Keratinocyte (primary cell): ENCODE measurements at regions not wholly inside any gene's neighbourhood (a gene's known extent, or its start where the extent isn't known, plus 50 kb on each side); places are given as distances from the start of the nearest gene placed in this dataset.

Source experiments
- DNase-seq: peaks from one replicate; pipeline ENCODE4 v3.0.0-alpha.2; 2011; ENCODE audit warnings: low read depth, missing footprints, low spot score
- FAIRE-seq: peaks from 2 replicates; lab custom pipeline; 2011; peaks lifted over from hg19 to GRCh38; lab: Jason Lieb, UNC
- H2AFZ ChIP-seq: 2 replicates; pipeline ENCODE4 v1.6.0; 2012; ENCODE audit warnings: low read length, control low read depth, inconsistent platforms; ENCODE audit not compliant: control insufficient read depth
- H3K27ac ChIP-seq: 2 replicates; pipeline ENCODE4 v1.5.1; 2011; ENCODE audit warnings: low read length; ENCODE audit not compliant: control insufficient read depth, insufficient read depth
- H3K27me3 ChIP-seq: 3 replicates; pipeline ENCODE4 v1.6.0; 2011; ENCODE audit warnings: low read length; ENCODE audit not compliant: control insufficient read depth, insufficient read depth; ENCODE audit errors: extremely low read depth
- H3K36me3 ChIP-seq, 2 experiments: 2 replicates in 1 of 2; 3 replicates in 1 of 2; pipeline ENCODE4 v1.5.1; 2011; ENCODE audit warnings: low read length in 2 of 2, mild to moderate bottlenecking in 1 of 2; ENCODE audit not compliant: control insufficient read depth in 2 of 2, insufficient read depth in 2 of 2; ENCODE audit errors: extremely low read depth in 1 of 2
- H3K4me1 ChIP-seq: 3 replicates; pipeline ENCODE4 v1.5.1; 2011; ENCODE audit warnings: low read length; ENCODE audit not compliant: control insufficient read depth, insufficient read depth; ENCODE audit errors: extremely low read depth
- H3K4me2 ChIP-seq: 3 replicates; pipeline ENCODE4 v1.6.0; 2011; ENCODE audit warnings: low read depth, low read length; ENCODE audit not compliant: control insufficient read depth, insufficient read depth; ENCODE audit errors: extremely low read depth
- H3K4me3 ChIP-seq, 3 experiments: fragments of 200-600 bp in 1 of 3; sonication (generic) in 1 of 3; 2 replicates in 2 of 3; 3 replicates in 1 of 3; pipeline ENCODE4 v1.5.1; 2011 to 2016; ENCODE audit warnings: low read length in 3 of 3, mild to moderate bottlenecking in 3 of 3, control low read depth in 2 of 3, inconsistent platforms in 1 of 3, low read depth in 1 of 3, mixed read lengths in 1 of 3, mixed run types in 1 of 3, moderate library complexity in 1 of 3; ENCODE audit not compliant: control insufficient read depth in 2 of 3, insufficient read depth in 2 of 3; ENCODE audit errors: extremely low read depth in 1 of 3
- H3K79me2 ChIP-seq: 2 replicates; pipeline ENCODE4 v1.6.0; 2012; ENCODE audit warnings: low read length; ENCODE audit not compliant: control insufficient read depth, insufficient read depth
- H3K9ac ChIP-seq: 3 replicates; pipeline ENCODE4 v1.6.0; 2011; ENCODE audit warnings: low read length; ENCODE audit not compliant: control insufficient read depth, insufficient read depth; ENCODE audit errors: extremely low read depth
- H3K9me1 ChIP-seq: 3 replicates; pipeline ENCODE4 v1.6.0; 2011; ENCODE audit warnings: low read length; ENCODE audit not compliant: control insufficient read depth, insufficient read depth; ENCODE audit errors: extremely low read depth
- H3K9me3 ChIP-seq: 2 replicates; pipeline ENCODE4 v1.5.1; 2012; ENCODE audit warnings: low read depth, low read length; ENCODE audit not compliant: control insufficient read depth
- H4K20me1 ChIP-seq: 3 replicates; pipeline ENCODE4 v1.6.0; 2011; ENCODE audit warnings: low read length; ENCODE audit not compliant: control insufficient read depth, insufficient read depth; ENCODE audit errors: extremely low read depth
- EZH2 ChIP-seq: IDR thresholded peaks from one replicate; pipeline ENCODE4 v1.6.1; 2012; ENCODE audit warnings: inconsistent platforms, mild to moderate bottlenecking, low read length, moderate library complexity
- dilution Hi-C: fragments of 300-500 bp; cut with MboI; formaldehyde crosslinking; loops from one replicate; pipeline ENCODE4 v1.7.0; 2020; ENCODE audit warnings: low sequenced_read_pairs; ENCODE audit not compliant: extremely low pct_ligation_motif_present
- small RNA-seq, 3 experiments: library from RNA; depleted of rRNA; stranded (forward); fragments of <200 nt; gene quantifications; one replicate each; pipeline ENCODE3, GENCODE V24; 2012; ENCODE audit warnings: low read depth in 3 of 3, low replicate concordance in 1 of 3; ENCODE audit not compliant: insufficient read length in 3 of 3
- TF ChIP-seq, protein P1 (sequence below), 3 experiments: IDR thresholded peaks in 1 of 3; conservative IDR thresholded peaks in 1 of 3; optimal IDR thresholded peaks in 1 of 3; 2 replicates in 2 of 3; 3 replicates in 1 of 3; pipeline versions ENCODE3 to v1.5.1; 2011; ENCODE audit warnings: low read length in 3 of 3, mild to moderate bottlenecking in 3 of 3, moderate library complexity in 2 of 3, control low read depth in 1 of 3, inconsistent platforms in 1 of 3; ENCODE audit not compliant: insufficient read depth in 2 of 3; ENCODE audit errors: extremely low read depth in 1 of 3

DNA sequence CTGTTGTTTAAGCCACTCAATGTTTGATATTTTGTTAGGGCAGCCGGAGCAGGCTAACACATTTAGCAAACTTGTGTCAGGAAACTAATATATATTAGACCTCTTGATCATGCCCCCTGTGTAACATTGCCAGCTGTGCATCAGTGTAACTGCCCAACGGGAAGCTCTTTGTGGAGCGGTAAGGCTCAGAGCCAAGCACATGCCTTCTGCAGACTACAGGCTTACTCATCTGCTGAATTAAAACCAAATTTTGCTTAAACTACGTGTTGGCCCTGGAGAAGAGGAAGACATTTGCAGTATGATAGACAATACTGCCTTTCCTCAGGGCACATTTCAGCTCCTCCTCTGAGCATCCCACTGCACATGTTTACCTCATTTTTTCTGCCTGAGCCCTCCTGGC lies 50.5 kb upstream of the KCNMB2 start:
- Histone ChIP-seq H2AFZ (no peak overlapping the region), H3K27me3 (no peaks in the 10 kb centered on the region), H3K79me2 (no peaks in the 10 kb centered on the region), H3K9ac (no peak overlapping the region), H3K27ac (no peak overlapping the region), H3K9me3 (no peaks in the 10 kb centered on the region), H3K9me1 (no peaks in the 10 kb centered on the region), H4K20me1 (no peaks in the 10 kb centered on the region), H3K4me2 (no peak overlapping the region), H3K4me3 (no peak overlapping the region), H3K36me3 (no peaks in the 10 kb centered on the region), H3K4me1 (no peaks in the 10 kb centered on the region)
- FAIRE-seq (no peak), DNase-seq (no peak)
- TF ChIP-seq EZH2 = no peak
- TF ChIP-seq, protein P1, sequence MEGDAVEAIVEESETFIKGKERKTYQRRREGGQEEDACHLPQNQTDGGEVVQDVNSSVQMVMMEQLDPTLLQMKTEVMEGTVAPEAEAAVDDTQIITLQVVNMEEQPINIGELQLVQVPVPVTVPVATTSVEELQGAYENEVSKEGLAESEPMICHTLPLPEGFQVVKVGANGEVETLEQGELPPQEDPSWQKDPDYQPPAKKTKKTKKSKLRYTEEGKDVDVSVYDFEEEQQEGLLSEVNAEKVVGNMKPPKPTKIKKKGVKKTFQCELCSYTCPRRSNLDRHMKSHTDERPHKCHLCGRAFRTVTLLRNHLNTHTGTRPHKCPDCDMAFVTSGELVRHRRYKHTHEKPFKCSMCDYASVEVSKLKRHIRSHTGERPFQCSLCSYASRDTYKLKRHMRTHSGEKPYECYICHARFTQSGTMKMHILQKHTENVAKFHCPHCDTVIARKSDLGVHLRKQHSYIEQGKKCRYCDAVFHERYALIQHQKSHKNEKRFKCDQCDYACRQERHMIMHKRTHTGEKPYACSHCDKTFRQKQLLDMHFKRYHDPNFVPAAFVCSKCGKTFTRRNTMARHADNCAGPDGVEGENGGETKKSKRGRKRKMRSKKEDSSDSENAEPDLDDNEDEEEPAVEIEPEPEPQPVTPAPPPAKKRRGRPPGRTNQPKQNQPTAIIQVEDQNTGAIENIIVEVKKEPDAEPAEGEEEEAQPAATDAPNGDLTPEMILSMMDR (optimal IDR thresholded peaks at IDR 0.05 in 1 of 3, IDR thresholded peaks at IDR 0.05 in 1 of 3, conservative IDR thresholded peaks at IDR 0.05 in 1 of 3; ENCODE audit: extremely low read depth in 1 of 3, insufficient read depth in 2 of 3, low read length in 3 of 3) = no peak
- dilution Hi-C loops = no loop called here

Small RNA genes in the stretch of these regions (small RNA-seq; reads per million reads assigned to genes)
- gene RF00425 (0 reads per million in 3 experiments), gene RN7SKP52 (0 reads per million in 3 experiments), gene RNA5SP148 (0 reads per million in 3 experiments), gene RNU6-1120P (0 reads per million in 3 experiments)
